ENCODE measurements at regions not wholly inside any gene's neighbourhood (a gene's known extent, or its start where the extent isn't known, plus 50 kb on each side); places are given as distances from the start of the nearest gene placed in this dataset.
A peak's percentile ranks its signal among the peaks of the same experiment; 100 is the strongest.

DNA sequence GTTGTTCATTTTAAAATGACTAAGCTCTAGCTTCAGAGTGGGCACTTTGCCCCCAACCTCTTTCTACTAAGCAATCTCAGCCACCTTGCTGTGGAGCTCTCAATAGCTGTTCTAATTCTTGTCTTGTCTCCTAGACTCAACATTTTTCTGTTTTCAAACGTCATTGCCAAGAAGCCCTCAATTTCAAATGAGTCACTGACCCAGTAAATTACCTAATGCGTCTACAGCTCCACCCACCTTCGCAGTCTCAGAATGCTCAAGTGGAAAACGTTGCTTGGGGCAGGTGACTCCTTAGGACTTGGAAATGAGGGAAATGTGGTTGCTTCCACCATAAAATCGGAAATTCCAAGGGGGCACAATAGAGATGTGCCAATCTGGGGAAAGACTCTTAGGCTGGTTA lies 59.0 kb downstream of the ING2 start:
- no peak for DNase-seq

DNA sequence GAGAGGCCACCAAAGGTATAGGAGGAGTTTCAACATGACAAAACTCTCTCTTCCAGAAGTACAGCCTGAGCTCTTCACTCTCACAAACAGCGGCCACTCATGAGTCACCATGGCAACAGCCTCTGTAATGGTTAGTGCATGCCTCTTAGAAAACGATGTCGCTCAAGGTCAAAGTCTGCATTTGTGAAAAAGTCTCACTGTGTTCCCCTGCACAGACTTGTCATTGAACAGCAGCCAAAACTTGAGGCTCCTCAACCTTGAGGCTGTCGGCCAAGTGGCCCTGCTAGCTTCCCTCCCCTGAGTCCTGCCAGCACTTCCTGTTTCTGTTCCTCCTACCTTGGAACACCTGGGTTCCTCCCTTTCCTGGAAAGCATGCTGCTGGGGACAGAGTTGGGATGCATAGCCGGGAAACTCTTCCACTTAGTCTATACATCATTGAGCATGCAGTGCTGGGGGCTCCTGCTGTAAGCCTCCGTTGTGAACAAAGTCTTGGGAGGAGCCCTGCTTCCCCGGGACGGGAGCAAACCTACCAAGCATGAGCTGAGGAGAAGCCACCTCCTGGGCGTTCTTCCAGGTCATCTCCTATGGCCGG lies 66.6 kb downstream of the ING2 start:
- DNase-seq, result peak; percentile 59 to 69

DNA sequence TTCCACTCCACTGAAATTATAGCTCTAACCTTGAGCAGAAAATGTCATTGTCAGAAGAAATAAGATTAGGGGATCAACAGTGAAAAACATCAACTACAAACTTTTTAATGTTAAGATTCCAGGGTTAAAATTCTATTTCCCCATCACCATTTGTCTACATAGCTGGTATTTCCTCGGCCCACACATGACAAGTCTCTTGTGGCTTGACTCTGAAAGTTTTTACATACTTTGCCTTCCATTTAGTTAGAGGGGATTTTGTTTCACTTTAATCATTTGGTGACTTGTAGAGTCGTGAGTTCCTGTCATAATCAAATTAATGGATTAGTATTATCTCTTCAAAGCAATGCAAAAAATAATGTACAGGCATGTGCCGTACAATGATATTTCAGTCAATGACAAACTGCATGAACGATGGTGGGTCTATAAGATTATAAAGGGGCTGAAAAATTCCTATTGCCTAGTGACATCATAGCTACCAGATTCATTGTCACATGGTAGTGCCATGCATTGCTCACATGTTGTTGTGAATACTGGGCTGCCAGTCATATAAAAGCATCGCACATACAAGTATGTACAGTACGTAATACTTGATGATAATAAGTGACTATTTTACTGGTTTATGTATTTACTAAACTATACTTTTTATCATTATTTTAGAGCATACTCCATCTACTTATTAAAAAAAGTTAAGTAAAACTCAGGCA lies 72.0 kb downstream of the ING2 start:
- no peak for DNase-seq

DNA sequence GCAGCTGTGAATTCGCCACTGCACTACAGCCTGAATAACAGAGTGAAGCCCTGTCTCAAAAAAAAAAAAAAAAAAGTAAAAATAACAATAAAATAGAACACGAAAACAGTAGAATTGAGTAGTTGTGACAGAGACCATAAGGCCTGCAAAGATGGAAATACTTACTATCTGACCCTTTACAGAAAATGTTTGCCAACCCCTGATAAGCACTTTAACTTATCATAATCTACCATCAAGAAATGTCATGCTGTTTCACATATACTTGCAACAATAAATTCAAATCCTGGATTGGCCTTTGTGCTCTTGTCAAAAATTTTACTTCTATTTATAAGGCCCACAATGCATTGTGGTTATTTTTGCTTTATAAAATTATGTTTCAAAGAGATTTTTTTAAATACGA lies 75.5 kb downstream of the ING2 start:
- no peak for DNase-seq

- no peak for DNase-seq
Observed at GRCh38 chr4:183580849-183581248, 76.0 kb downstream of the ING2 start.

DNA sequence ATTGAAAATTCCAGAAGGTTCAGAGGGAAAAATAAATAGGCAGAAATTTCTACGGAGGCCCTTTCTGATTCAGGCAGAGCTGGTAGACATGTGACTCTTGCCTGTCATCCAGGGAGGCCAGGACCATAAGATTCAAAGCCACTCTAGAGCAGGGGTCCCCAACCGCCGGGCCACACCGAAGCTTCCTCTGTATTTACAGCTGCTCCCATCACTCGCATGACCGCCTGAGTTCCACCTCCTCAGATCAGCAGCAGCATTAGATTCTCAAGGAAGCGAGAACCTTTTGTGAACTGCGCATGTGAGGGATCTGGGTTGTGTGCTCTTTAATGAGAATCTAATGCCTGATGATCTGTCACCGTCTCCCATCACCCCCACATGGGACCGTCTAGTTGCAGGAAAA lies 72.2 kb downstream of the RWDD4 start:
- DNase-seq, result no peak

DNA sequence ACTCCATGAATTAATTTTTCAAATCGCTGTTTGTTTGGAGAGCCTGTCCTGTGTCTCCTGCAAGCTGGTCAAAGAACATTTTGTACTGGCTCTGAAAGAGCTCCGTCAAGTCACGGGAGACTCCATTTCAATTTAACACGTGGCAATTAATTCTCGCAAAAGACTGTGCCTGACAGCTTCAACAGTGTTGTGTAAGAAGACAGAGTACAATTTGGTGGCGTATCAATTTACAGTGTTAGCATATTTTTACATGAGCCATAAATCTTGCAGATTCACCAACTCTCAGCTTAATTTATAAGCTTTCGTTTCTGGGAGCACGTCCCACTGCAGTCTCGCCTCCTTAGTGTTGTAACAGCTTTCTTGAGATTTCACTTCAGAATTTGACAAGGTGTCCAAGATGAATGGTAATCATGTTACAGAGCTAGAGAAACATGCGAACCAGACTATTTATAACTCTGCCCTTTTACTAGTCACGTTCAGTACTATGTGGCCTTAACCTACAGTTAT lies 70.8 kb downstream of the RWDD4 start:
- DNase-seq, result no peak

GRCh38 chr4:183588691-183589090 lies 70.3 kb downstream of the RWDD4 start:
- DNase-seq, result no peak

- no peak for DNase-seq
Observed at GRCh38 chr4:183589461-183590099, 69.4 kb downstream of the RWDD4 start.
